SK-N-SH (cell line): ENCODE measurements at regions not wholly inside any gene's neighbourhood (a gene's known extent, or its start where the extent isn't known, plus 50 kb on each side); places are given as distances from the start of the nearest gene placed in this dataset.

ENCODE experiments used
- CTCF ChIP-seq: fragments of 200-600 bp; sonication (generic); IDR thresholded peaks from 2 replicates; pipeline ENCODE4 v1.6.1; 2017; ENCODE audit warnings: antibody characterized with exemption, mild to moderate bottlenecking, moderate library complexity
- MAX ChIP-seq: IDR thresholded peaks from 2 replicates; pipeline ENCODE4 v1.4.0; 2012; ENCODE audit warnings: low read depth
- TF ChIP-seq, protein P1 (sequence below): fragments of 150-350 bp; IDR thresholded peaks from 2 replicates; pipeline ENCODE4 v1.6.1; 2017; ENCODE audit warnings: antibody characterized with exemption, low read length, low read depth, borderline replicate concordance

GRCh38 chr10:122768389-122768745 lies 68.7 kb upstream of the C10orf120 start:
- no peak for TF ChIP-seq CTCF
- TF ChIP-seq MAX: no peak
- TF ChIP-seq, protein P1, sequence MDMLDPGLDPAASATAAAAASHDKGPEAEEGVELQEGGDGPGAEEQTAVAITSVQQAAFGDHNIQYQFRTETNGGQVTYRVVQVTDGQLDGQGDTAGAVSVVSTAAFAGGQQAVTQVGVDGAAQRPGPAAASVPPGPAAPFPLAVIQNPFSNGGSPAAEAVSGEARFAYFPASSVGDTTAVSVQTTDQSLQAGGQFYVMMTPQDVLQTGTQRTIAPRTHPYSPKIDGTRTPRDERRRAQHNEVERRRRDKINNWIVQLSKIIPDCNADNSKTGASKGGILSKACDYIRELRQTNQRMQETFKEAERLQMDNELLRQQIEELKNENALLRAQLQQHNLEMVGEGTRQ: no peak
